Epithelial cell of proximal tubule (primary cell): ENCODE measurements at regions not wholly inside any gene's neighbourhood (a gene's known extent, or its start where the extent isn't known, plus 50 kb on each side); places are given as distances from the start of the nearest gene placed in this dataset.
A peak's percentile ranks its signal among the peaks of the same experiment; 100 is the strongest.

ENCODE experiments used
- DNase-seq: peaks from one replicate; pipeline ENCODE4 v3.0.0-alpha.2; 2011; ENCODE audit warnings: low read depth
- H3K4me3 ChIP-seq: 2 replicates; pipeline ENCODE4 v1.5.1; 2011; ENCODE audit warnings: low read depth, mild to moderate bottlenecking, low read length
- TF ChIP-seq, protein P1 (sequence below): conservative IDR thresholded peaks from 2 replicates; pipeline ENCODE4 v1.5.1; 2012; ENCODE audit warnings: low read depth, mild to moderate bottlenecking, low read length

DNA sequence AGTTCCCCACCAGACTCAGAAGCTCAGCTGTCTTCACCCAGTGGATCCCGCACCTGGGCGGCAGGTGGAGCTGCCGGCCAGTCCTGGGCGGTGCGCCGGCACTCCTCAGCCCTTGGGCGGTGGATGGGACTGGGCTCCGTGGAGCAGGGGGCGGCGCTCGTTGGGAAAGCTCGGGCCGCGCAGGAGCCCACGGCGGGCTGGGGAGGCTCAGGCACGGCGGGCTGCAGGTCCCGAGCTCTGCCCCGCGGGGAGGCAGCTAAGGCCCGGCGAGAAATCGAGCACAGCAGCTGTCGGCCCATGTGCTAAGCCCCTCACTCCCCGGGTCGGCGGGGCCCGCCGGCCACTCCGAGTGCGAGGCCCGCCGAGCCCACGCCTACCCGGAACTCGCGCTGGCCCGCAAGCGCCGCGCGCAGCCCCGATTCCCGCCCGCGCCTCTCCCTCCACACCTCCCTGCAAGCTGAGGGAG is 560.0 kb downstream of the BRINP1 start:
- TF ChIP-seq, protein P1, sequence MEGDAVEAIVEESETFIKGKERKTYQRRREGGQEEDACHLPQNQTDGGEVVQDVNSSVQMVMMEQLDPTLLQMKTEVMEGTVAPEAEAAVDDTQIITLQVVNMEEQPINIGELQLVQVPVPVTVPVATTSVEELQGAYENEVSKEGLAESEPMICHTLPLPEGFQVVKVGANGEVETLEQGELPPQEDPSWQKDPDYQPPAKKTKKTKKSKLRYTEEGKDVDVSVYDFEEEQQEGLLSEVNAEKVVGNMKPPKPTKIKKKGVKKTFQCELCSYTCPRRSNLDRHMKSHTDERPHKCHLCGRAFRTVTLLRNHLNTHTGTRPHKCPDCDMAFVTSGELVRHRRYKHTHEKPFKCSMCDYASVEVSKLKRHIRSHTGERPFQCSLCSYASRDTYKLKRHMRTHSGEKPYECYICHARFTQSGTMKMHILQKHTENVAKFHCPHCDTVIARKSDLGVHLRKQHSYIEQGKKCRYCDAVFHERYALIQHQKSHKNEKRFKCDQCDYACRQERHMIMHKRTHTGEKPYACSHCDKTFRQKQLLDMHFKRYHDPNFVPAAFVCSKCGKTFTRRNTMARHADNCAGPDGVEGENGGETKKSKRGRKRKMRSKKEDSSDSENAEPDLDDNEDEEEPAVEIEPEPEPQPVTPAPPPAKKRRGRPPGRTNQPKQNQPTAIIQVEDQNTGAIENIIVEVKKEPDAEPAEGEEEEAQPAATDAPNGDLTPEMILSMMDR, result peak; percentile 26
- H3K4me3 ChIP-seq, result peak overlapping the region; percentile 10

DNA sequence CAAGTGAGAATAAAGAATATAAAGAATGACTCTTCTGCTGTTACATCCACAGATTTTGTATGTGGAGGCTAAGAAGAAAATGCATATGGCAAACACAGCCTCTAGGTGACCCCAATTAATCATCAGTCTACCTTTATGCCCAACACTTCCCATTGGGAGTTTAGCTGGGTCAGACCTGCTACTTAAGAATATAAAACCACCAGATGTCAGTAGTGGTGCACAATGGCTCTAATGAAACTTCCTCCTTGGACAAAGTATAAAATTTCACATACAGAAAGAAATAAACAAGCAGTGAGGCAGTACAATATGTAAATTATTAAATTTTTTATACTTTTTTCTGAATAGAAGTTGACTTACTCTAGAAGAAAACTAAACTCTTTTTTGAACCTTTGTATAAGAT is 539.9 kb downstream of the BRINP1 start:
- TF ChIP-seq, protein P1, result peak; percentile 81
- no peak overlapping the region for H3K4me3 ChIP-seq
- DNase-seq, result peak; percentile 26

More for the DNA sequence above, 560.0 kb downstream of the BRINP1 start:
- no peak for DNase-seq

DNA sequence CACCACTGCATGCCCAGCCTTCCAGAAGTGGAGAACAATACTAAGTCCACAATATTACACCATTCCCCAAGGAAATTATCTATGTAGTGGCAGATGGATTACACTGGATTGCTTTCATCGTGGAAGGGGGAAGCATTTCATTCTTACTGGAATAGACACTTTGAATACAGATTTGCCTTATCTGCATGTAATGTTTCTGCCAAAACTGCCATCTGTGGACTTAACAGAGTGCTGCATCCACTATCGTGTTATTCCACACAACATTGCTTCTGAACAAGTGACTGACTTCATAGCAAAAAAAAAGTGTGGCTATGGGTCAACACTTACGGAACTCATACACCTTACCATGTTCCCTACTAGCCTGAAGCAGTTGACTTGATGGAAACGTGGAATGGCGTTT is 536.9 kb downstream of the BRINP1 start:
- DNase-seq, result no peak
- TF ChIP-seq, protein P1, result no peak
- no peak overlapping the region for H3K4me3 ChIP-seq

DNA sequence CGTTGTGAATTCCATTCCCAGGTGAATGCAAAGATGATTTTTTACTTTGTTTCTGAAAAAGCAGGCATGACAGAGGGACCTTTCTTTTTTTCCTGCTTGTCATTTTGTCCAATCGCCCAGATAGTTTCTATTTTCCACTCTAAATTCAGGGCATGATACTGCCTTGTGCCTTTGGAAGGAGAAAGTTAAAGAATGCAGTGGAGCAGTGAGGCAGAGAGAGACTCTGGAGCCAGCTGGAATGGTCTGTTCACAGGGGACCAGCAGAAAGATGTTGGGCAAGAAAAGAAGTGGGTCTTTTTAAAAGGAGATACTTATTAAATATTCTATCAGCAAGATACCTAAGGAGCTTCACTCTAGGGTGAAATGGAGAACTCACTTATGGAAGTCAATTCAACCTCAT is 532.3 kb downstream of the BRINP1 start:
- DNase-seq, result no peak
- no peak overlapping the region for H3K4me3 ChIP-seq
- TF ChIP-seq, protein P1, result no peak

DNA sequence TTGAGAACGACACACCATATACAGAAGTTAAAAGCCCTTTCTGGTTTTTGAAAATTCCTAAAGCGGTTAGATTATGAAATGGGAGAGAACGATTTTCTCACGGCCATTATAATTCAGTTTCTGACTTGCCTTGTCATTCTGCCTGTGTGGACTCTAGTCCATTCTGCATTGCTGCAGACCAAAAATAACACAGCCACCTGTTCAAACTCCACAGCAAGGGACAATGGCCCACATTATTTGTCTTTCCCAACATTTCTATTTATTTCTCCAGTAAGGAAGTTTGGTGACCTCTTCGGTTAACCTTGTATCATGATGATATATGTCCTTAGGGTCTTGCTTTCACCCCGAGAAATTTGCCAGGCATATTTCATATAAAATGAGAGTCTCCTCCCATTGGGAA is 497.7 kb downstream of the BRINP1 start:
- no peak overlapping the region for H3K4me3 ChIP-seq
- DNase-seq, result no peak
- TF ChIP-seq, protein P1, result no peak

DNA sequence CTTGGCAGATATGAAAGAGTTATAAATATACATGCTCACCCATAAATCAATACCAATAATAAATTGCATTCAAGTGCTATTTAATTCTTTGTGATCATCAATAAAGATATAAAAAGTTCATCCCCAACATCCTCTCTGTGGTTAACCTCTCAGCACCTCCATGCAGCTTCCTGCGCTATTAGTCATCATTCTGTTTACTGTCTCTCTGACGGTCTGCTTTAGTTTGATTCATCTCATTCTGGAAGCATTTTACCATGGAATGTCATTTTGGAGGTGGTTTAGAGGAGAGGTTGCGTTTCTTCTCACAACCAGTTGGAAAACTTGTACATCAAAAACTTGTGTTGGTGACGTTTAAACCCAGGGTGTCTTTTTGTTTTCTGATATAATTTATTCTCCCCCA is 486.6 kb downstream of the BRINP1 start:
- peak; percentile 13 for DNase-seq
- TF ChIP-seq, protein P1, result no peak
- H3K4me3 ChIP-seq, result no peak overlapping the region

DNA sequence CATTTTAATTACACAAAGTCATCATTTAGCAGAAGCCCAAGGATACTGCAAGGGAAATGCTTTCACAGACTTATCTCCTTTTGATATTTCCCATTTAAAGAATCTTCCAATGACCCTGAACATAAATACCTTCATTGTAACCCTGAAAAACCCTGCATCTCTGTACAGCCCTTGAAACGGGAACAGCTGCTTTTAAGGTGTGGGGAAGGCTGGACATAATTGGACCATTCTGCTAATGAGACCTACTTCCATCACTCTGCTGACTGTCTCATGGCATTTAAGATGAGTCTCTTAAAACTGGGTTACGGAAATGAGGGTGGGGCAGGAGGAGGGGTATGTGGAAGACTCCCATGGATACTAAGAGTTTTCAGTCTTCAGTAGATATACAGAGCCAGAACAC is 485.8 kb downstream of the BRINP1 start:
- DNase-seq, result no peak
- TF ChIP-seq, protein P1, result no peak
- H3K4me3 ChIP-seq, result no peak overlapping the region
